Left renal pelvis (tissue), 4 donors: ENCODE measurements at regions not wholly inside any gene's neighbourhood (a gene's known extent, or its start where the extent isn't known, plus 50 kb on each side); places are given as distances from the start of the nearest gene placed in this dataset.

Experiments used
- DNase-seq, 4 donors: peaks; one replicate each; pipeline ENCODE4 v3.0.0-alpha.2; 2013; ENCODE audit warnings: low read depth in 4 of 4, low spot score in 3 of 4

GRCh38 chr3:82954486-82954885 is 1193.0 kb upstream of the GBE1 start:
- DNase-seq = no peak

GRCh38 chr3:82942041-82942440 is 1180.6 kb upstream of the GBE1 start:
- no peak for DNase-seq

GRCh38 chr3:82940124-82940523 is 1178.7 kb upstream of the GBE1 start:
- no peak for DNase-seq

GRCh38 chr3:82939491-82940097 is 1178.1 kb upstream of the GBE1 start:
- no peak for DNase-seq

GRCh38 chr3:82938821-82939328 is 1177.4 kb upstream of the GBE1 start:
- DNase-seq = no peak

GRCh38 chr3:82927309-82928253 is 1166.1 kb upstream of the GBE1 start:
- no peak for DNase-seq

- DNase-seq = no peak
Measured at GRCh38 chr3:82891028-82891427, 1129.6 kb upstream of the GBE1 start.

GRCh38 chr3:82883072-82883471 is 1121.6 kb upstream of the GBE1 start:
- DNase-seq = no peak

- no peak for DNase-seq
Measured at GRCh38 chr3:82875401-82875800, 1114.0 kb upstream of the GBE1 start.

- DNase-seq = no peak
Measured at GRCh38 chr3:82839871-82840270, 1078.4 kb upstream of the GBE1 start.

- DNase-seq = no peak
Measured at GRCh38 chr3:82834098-82834497, 1072.7 kb upstream of the GBE1 start.

GRCh38 chr3:82824491-82824890 is 1063.0 kb upstream of the GBE1 start:
- no peak for DNase-seq

GRCh38 chr3:82816086-82816485 is 1054.6 kb upstream of the GBE1 start:
- no peak for DNase-seq

GRCh38 chr3:82815417-82816058 is 1054.1 kb upstream of the GBE1 start:
- DNase-seq = no peak

GRCh38 chr3:82814660-82815059 is 1053.2 kb upstream of the GBE1 start:
- no peak for DNase-seq

- no peak for DNase-seq
Measured at GRCh38 chr3:82807781-82808180, 1046.3 kb upstream of the GBE1 start.

GRCh38 chr3:82802501-82802900 is 1041.1 kb upstream of the GBE1 start:
- DNase-seq = no peak

GRCh38 chr3:82800248-82800647 is 1038.8 kb upstream of the GBE1 start:
- no peak for DNase-seq

- DNase-seq = no peak
Measured at GRCh38 chr3:82796765-82797164, 1035.3 kb upstream of the GBE1 start.

GRCh38 chr3:82791241-82791640 is 1029.8 kb upstream of the GBE1 start:
- DNase-seq = no peak

GRCh38 chr3:82790307-82791097 is 1029.1 kb upstream of the GBE1 start:
- no peak for DNase-seq
